HEK293 (cell line): ENCODE measurements at regions not wholly inside any gene's neighbourhood (a gene's known extent, or its start where the extent isn't known, plus 50 kb on each side); places are given as distances from the start of the nearest gene placed in this dataset.

Experiments used
- CTCF ChIA-PET: fragments of 350-600 bp; formaldehyde crosslinking; extraction: SDS; loops from one replicate; lab custom pipeline; 2021; ENCODE audit warnings: antibody characterized with exemption; lab: Yijun Ruan, JAX
- POLR2A ChIA-PET: fragments of 300-600 bp; formaldehyde crosslinking; extraction: SDS; loops from one replicate; lab custom pipeline; 2020; ENCODE audit warnings: antibody characterized with exemption, inconsistent platforms; lab: Yijun Ruan, JAX
- H3K27ac ChIP-seq: fragments of 200-500 bp; sonication (Bioruptor generic); 2 replicates; pipeline ENCODE4 v1.5.1; 2014; ENCODE audit warnings: low read depth, low read length, control low read depth, inconsistent platforms; ENCODE audit errors: extremely low read depth
- H3K36me3 ChIP-seq, 2 experiments: fragments of 200-500 bp in 1 of 2; sonication (Bioruptor generic) in 1 of 2; 1 replicate in 1 of 2; 2 replicates in 1 of 2; pipeline ENCODE4 v1.5.1; 2014 to 2017; ENCODE audit warnings: inconsistent platforms in 2 of 2, low read length in 2 of 2; ENCODE audit not compliant: control insufficient read depth in 2 of 2, insufficient read depth in 1 of 2
- H3K4me1 ChIP-seq: fragments of 200-500 bp; sonication (Bioruptor generic); 2 replicates; pipeline ENCODE4 v1.5.1; 2014; ENCODE audit warnings: mild to moderate bottlenecking, low read length, inconsistent platforms; ENCODE audit not compliant: control insufficient read depth, insufficient read depth
- H3K4me3 ChIP-seq: 2 replicates; pipeline ENCODE4 v1.5.1; 2011; ENCODE audit warnings: low read depth, mild to moderate bottlenecking, control low read depth, low read length, moderate library complexity
- H3K9me3 ChIP-seq: fragments of 200-500 bp; sonication (Bioruptor generic); 2 replicates; pipeline ENCODE4 v1.5.1; 2014; ENCODE audit warnings: low read depth, low read length, inconsistent platforms; ENCODE audit not compliant: control insufficient read depth, insufficient read depth
- AEBP2 ChIP-seq: fragments of 450-650 bp; formaldehyde crosslinking; IDR thresholded peaks from 2 replicates; pipeline ENCODE4 v1.5.1; 2016; ENCODE audit warnings: missing biosample characterization, missing genetic modification characterization, borderline replicate concordance
- CTCF ChIP-seq: fragments of 450-650 bp; formaldehyde crosslinking; IDR thresholded peaks from 2 replicates; pipeline ENCODE4 v1.5.1; 2016; ENCODE audit warnings: missing biosample characterization, missing genetic modification characterization
- SETDB1 ChIP-seq: IDR thresholded peaks from one replicate; pipeline ENCODE4 v1.6.1; 2017; ENCODE audit warnings: mild to moderate bottlenecking, low read length, moderate library complexity, mixed read lengths; ENCODE audit not compliant: insufficient read length
- SP7 ChIP-seq: fragments of 450-650 bp; formaldehyde crosslinking; IDR thresholded peaks from 2 replicates; pipeline ENCODE4 v1.5.1; 2016; ENCODE audit warnings: missing biosample characterization, missing genetic modification characterization
- ZBTB8A ChIP-seq: fragments of 450-650 bp; formaldehyde crosslinking; IDR thresholded peaks from 2 replicates; pipeline ENCODE4 v1.5.1; 2016; ENCODE audit warnings: missing biosample characterization, missing genetic modification characterization
- ZEB2 ChIP-seq: fragments of 450-650 bp; formaldehyde crosslinking; IDR thresholded peaks from 2 replicates; pipeline ENCODE4 v1.5.1; 2016; ENCODE audit warnings: missing biosample characterization, missing genetic modification characterization
- ZFP69B ChIP-seq: fragments of 450-650 bp; formaldehyde crosslinking; IDR thresholded peaks from 2 replicates; pipeline ENCODE4 v1.5.1; 2016; ENCODE audit warnings: missing biosample characterization, missing genetic modification characterization
- ZNF202 ChIP-seq: fragments of 450-650 bp; formaldehyde crosslinking; IDR thresholded peaks from 2 replicates; pipeline ENCODE4 v1.5.1; 2016; ENCODE audit warnings: missing biosample characterization, missing genetic modification characterization, borderline replicate concordance
- ZNF214 ChIP-seq: fragments of 450-650 bp; formaldehyde crosslinking; IDR thresholded peaks from 2 replicates; pipeline ENCODE4 v1.5.1; 2017; ENCODE audit warnings: missing biosample characterization, mild to moderate bottlenecking, missing genetic modification characterization, borderline replicate concordance
- ZNF239 ChIP-seq: fragments of 450-650 bp; formaldehyde crosslinking; IDR thresholded peaks from 2 replicates; pipeline ENCODE4 v1.5.1; 2016; ENCODE audit warnings: missing biosample characterization, missing genetic modification characterization
- ZNF324 ChIP-seq: fragments of 450-650 bp; formaldehyde crosslinking; IDR thresholded peaks from 2 replicates; pipeline ENCODE4 v1.5.1; 2016; ENCODE audit warnings: missing biosample characterization, missing genetic modification characterization
- ZNF335 ChIP-seq: fragments of 450-650 bp; formaldehyde crosslinking; conservative IDR thresholded peaks from 2 replicates; pipeline ENCODE4 v1.5.1; 2016; ENCODE audit warnings: missing biosample characterization, missing genetic modification characterization
- ZNF366 ChIP-seq: fragments of 450-650 bp; formaldehyde crosslinking; conservative IDR thresholded peaks from 2 replicates; pipeline ENCODE4 v1.5.1; 2016; ENCODE audit warnings: missing biosample characterization, missing genetic modification characterization
- ZNF416 ChIP-seq: fragments of 450-650 bp; formaldehyde crosslinking; IDR thresholded peaks from 2 replicates; pipeline ENCODE4 v1.5.1; 2016; ENCODE audit warnings: missing biosample characterization, missing genetic modification characterization
- ZNF423 ChIP-seq: fragments of 450-650 bp; formaldehyde crosslinking; IDR thresholded peaks from 2 replicates; pipeline ENCODE4 v1.5.1; 2016; ENCODE audit warnings: missing biosample characterization, missing genetic modification characterization
- ZNF510 ChIP-seq: fragments of 450-650 bp; formaldehyde crosslinking; IDR thresholded peaks from 2 replicates; pipeline ENCODE4 v1.5.1; 2018; ENCODE audit warnings: mild to moderate bottlenecking, missing genetic modification characterization, missing biosample characterization; ENCODE audit not compliant: insufficient replicate concordance
- ZNF521 ChIP-seq: fragments of 450-650 bp; formaldehyde crosslinking; IDR thresholded peaks from 2 replicates; pipeline ENCODE4 v1.5.1; 2017; ENCODE audit warnings: missing biosample characterization, mild to moderate bottlenecking, missing genetic modification characterization
- ZNF558 ChIP-seq: fragments of 450-650 bp; formaldehyde crosslinking; IDR thresholded peaks from 2 replicates; pipeline ENCODE4 v1.5.1; 2016; ENCODE audit warnings: missing biosample characterization, missing genetic modification characterization
- ZNF571 ChIP-seq: fragments of 450-650 bp; formaldehyde crosslinking; IDR thresholded peaks from 2 replicates; pipeline ENCODE4 v1.5.0; 2017; ENCODE audit warnings: missing biosample characterization, missing genetic modification characterization
- ZNF623 ChIP-seq: fragments of 450-650 bp; formaldehyde crosslinking; IDR thresholded peaks from 2 replicates; pipeline ENCODE4 v1.5.1; 2016; ENCODE audit warnings: missing biosample characterization, missing genetic modification characterization
- ZNF704 ChIP-seq: fragments of 450-650 bp; formaldehyde crosslinking; IDR thresholded peaks from 2 replicates; pipeline ENCODE4 v1.5.1; 2016; ENCODE audit warnings: missing biosample characterization, missing genetic modification characterization
- ZNF777 ChIP-seq: fragments of 450-650 bp; formaldehyde crosslinking; IDR thresholded peaks from 2 replicates; pipeline ENCODE4 v1.5.1; 2017; ENCODE audit warnings: missing biosample characterization, missing genetic modification characterization, borderline replicate concordance
- ZNF792 ChIP-seq: fragments of 450-650 bp; formaldehyde crosslinking; IDR thresholded peaks from 2 replicates; pipeline ENCODE4 v1.5.1; 2016; ENCODE audit warnings: missing biosample characterization, missing genetic modification characterization
- ZSCAN18 ChIP-seq: fragments of 450-650 bp; formaldehyde crosslinking; IDR thresholded peaks from 2 replicates; pipeline ENCODE4 v1.5.1; 2016; ENCODE audit warnings: missing biosample characterization, missing genetic modification characterization

GRCh38 chr6:12481292-12481691 is 191.1 kb downstream of the EDN1 start (continued):
- TF ChIP-seq ZNF324 (tag by site-specific recombination) (no peak), ZNF416 (no peak), ZNF571 (tag by site-specific recombination) (no peak), ZNF521 (tag by site-specific recombination) (no peak), ZNF510 (tag by site-specific recombination) (peak; percentile 36), ZNF777 (tag by site-specific recombination) (no peak), ZNF423 (no peak), ZNF558 (no peak)

GRCh38 chr6:12481850-12482249 is 191.7 kb downstream of the EDN1 start:
- Histone ChIP-seq H3K36me3 (no peaks in the 10 kb centered on the region), H3K4me3 (no peak overlapping the region), H3K4me1 (no peaks in the 10 kb centered on the region), H3K27ac (no peak overlapping the region), H3K9me3 (no peaks in the 10 kb centered on the region)
- POLR2A ChIA-PET, result interaction anchor here (0.7 kb wide), 1 partner anchor 423 kb away, joined by 3 read pairs; no protein-coding TSS in a partner anchor
- TF ChIP-seq SP7 (tag by site-specific recombination) (no peak), AEBP2 (no peak), ZNF571 (tag by site-specific recombination) (no peak), ZSCAN18 (tag by site-specific recombination) (no peak), ZBTB8A (no peak), ZNF202 (tag by site-specific recombination) (no peak), ZNF792 (no peak), ZNF335 (no peak), ZFP69B (tag by site-specific recombination) (no peak), CTCF (tag by site-specific recombination) (no peak), ZNF623 (tag by site-specific recombination) (no peak), SETDB1 (no peak), ZEB2 (tag by site-specific recombination) (no peak), ZNF214 (no peak), ZNF704 (tag by site-specific recombination) (no peak), ZNF239 (tag by site-specific recombination) (no peak), ZNF366 (tag by site-specific recombination) (no peak)
- CTCF ChIA-PET, result interaction anchor here (0.6 to 3.1 kb wide), 28 partner anchors 8 to 827 kb away, joined by 3 to 16 read pairs (median 6); partner anchors contain the start of gene EDN1
